ENCODE measurements at regions not wholly inside any gene's neighbourhood (a gene's known extent, or its start where the extent isn't known, plus 50 kb on each side); places are given as distances from the start of the nearest gene placed in this dataset.

GRCh38 chr4:96459105-96459504 is 619.2 kb downstream of the PDHA2 start:
- in situ Hi-C loops (cut with MboI; ENCODE audit: low pct_unique_long_range_greater_than_20kb, low sequenced_read_pairs, unreplicated experiment), result no loop called here
- DNase-seq (ENCODE audit: low spot score), result no peak
- no peak for TF ChIP-seq CTCF (IDR thresholded peaks at IDR 0.05; ENCODE audit: extremely low read depth, insufficient read depth, missing control alignments)

DNA sequence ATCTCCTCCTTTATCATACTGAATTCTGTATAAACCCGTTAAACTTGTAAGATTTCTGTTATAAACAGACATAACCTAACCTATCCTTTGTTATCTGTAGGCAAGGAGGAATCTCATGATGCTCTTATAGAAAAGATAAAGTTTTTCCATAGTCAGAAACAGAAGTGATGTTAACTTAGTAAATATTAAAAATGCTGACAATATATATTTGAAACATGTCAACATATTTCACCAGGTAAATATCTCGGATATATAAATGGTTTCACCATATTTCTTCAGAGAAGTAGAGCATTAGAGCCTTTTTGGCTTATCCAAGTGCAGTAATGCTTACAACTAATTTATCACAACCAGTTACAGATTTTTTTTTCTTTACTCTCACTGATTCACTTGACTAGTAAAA is 625.9 kb downstream of the PDHA2 start:
- TF ChIP-seq CTCF (IDR thresholded peaks at IDR 0.05; ENCODE audit: extremely low read depth, insufficient read depth, missing control alignments), result no peak
- in situ Hi-C loops (cut with MboI; ENCODE audit: low pct_unique_long_range_greater_than_20kb, low sequenced_read_pairs, unreplicated experiment), result no loop called here
- no peak for DNase-seq (ENCODE audit: low spot score)

DNA sequence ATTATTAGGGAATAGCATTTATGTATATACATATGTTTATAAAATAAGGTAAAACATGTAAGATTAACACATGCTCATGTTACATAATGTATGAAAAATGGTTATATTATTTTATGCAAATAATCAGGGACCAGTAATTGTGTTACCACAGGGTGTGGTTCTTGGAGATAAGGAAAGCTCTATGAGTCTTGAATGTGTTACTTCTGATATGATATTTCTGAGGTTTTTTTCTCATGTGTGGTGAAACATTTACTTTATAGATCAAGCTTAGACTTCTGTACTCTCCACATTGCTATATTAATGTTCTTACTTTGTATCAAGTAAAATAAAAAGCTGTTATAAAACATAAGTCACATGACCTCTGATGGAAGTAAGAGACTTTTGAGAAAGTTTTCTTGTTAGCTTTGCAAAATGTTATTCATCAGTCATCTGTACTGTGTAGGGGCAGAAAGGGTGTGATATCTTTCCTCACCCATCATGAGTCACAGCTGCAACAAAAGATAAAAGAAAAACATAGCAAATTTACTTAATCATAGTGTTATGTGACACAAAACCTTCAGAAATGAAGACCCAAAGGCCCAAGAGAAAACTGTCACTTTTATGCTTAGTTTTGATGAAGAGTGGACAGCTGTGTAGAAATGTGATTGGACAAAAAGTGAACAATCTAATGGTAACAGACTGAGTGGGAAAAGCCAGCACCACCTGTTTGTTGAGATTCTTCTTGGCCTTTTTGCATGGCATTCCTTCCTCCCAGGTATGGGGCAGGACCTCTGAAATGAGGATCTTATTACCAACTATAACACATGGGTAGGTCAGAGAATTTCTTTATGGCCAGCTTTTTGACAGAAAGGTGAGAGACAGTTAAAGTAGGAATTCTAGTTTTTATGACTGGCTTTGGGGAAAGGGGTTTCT is 632.3 kb downstream of the PDHA2 start:
- DNase-seq (ENCODE audit: low spot score), result no peak
- in situ Hi-C loops (cut with MboI; ENCODE audit: low pct_unique_long_range_greater_than_20kb, low sequenced_read_pairs, unreplicated experiment), result no loop called here
- TF ChIP-seq CTCF (IDR thresholded peaks at IDR 0.05; ENCODE audit: extremely low read depth, insufficient read depth, missing control alignments), result no peak

DNA sequence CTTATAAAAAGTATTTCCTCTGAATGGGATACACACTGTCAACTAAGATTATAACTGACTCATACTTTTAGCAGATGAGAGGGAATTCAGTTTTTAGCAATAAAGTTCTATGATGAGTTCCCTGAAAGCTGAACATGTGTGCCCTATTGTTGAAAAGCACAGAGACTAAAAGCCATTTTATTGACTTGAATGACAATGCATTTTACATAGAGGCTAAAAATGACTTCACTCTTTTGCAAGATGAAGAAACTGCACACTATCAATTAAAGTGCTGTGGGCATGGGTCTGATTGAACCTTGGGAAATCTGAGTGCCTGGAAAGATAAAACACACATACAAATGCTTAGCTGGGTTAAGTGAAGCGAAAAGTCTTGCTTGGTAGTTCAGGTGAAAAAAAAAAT is 633.4 kb downstream of the PDHA2 start:
- no peak for TF ChIP-seq CTCF (IDR thresholded peaks at IDR 0.05; ENCODE audit: extremely low read depth, insufficient read depth, missing control alignments)
- in situ Hi-C loops (cut with MboI; ENCODE audit: low pct_unique_long_range_greater_than_20kb, low sequenced_read_pairs, unreplicated experiment), result no loop called here
- no peak for DNase-seq (ENCODE audit: low spot score)

- DNase-seq (ENCODE audit: low spot score), result no peak
- no peak for TF ChIP-seq CTCF (IDR thresholded peaks at IDR 0.05; ENCODE audit: extremely low read depth, insufficient read depth, missing control alignments)
- in situ Hi-C loops (cut with MboI; ENCODE audit: low pct_unique_long_range_greater_than_20kb, low sequenced_read_pairs, unreplicated experiment), result no loop called here
Observed at GRCh38 chr4:96483308-96484030, 643.6 kb downstream of the PDHA2 start.

- in situ Hi-C loops (cut with MboI; ENCODE audit: low pct_unique_long_range_greater_than_20kb, low sequenced_read_pairs, unreplicated experiment), result no loop called here
- TF ChIP-seq CTCF (IDR thresholded peaks at IDR 0.05; ENCODE audit: extremely low read depth, insufficient read depth, missing control alignments), result no peak
- no peak for DNase-seq (ENCODE audit: low spot score)
Observed at GRCh38 chr4:96486563-96486962, 646.7 kb downstream of the PDHA2 start.
